ENCODE measurements at regions not wholly inside any gene's neighbourhood (a gene's known extent, or its start where the extent isn't known, plus 50 kb on each side); places are given as distances from the start of the nearest gene placed in this dataset.

GRCh38 chr4:156496797-156497196 lies 474.8 kb downstream of the PDGFC start:
- no peak for DNase-seq (ENCODE audit: low read depth)

GRCh38 chr4:156495836-156496235 lies 475.8 kb downstream of the PDGFC start:
- no peak for DNase-seq (ENCODE audit: low read depth)

GRCh38 chr4:156495091-156495490 lies 476.5 kb downstream of the PDGFC start:
- no peak for DNase-seq (ENCODE audit: low read depth)

GRCh38 chr4:156493858-156494257 lies 477.7 kb downstream of the PDGFC start:
- DNase-seq (ENCODE audit: low read depth): no peak

GRCh38 chr4:156487107-156487506 lies 484.5 kb downstream of the PDGFC start:
- DNase-seq (ENCODE audit: low read depth): no peak

GRCh38 chr4:156481845-156482244 lies 489.8 kb downstream of the PDGFC start:
- no peak for DNase-seq (ENCODE audit: low read depth)

GRCh38 chr4:156477636-156478035 lies 494.0 kb downstream of the PDGFC start:
- DNase-seq (ENCODE audit: low read depth): no peak

- DNase-seq (ENCODE audit: low read depth): no peak
Measured at GRCh38 chr4:156476359-156476758, 495.2 kb downstream of the PDGFC start.

- no peak for DNase-seq (ENCODE audit: low read depth)
Measured at GRCh38 chr4:156475322-156475721, 496.3 kb downstream of the PDGFC start.

GRCh38 chr4:156473151-156473550 lies 498.4 kb downstream of the PDGFC start:
- DNase-seq (ENCODE audit: low read depth): no peak

- no peak for DNase-seq (ENCODE audit: low read depth)
Measured at GRCh38 chr4:156472624-156473023, 499.0 kb downstream of the PDGFC start.

- no peak for DNase-seq (ENCODE audit: low read depth)
Measured at GRCh38 chr4:156459584-156459983, 505.9 kb upstream of the CTSO start.

- no peak for DNase-seq (ENCODE audit: low read depth)
Measured at GRCh38 chr4:156456830-156457229, 503.2 kb upstream of the CTSO start.

GRCh38 chr4:156443488-156443887 lies 489.8 kb upstream of the CTSO start:
- DNase-seq (ENCODE audit: low read depth): no peak

- DNase-seq (ENCODE audit: low read depth): no peak
Measured at GRCh38 chr4:156442912-156443311, 489.2 kb upstream of the CTSO start.

- no peak for DNase-seq (ENCODE audit: low read depth)
Measured at GRCh38 chr4:156439576-156440200, 486.0 kb upstream of the CTSO start.

- no peak for DNase-seq (ENCODE audit: low read depth)
Measured at GRCh38 chr4:156437666-156438065, 484.0 kb upstream of the CTSO start.

- no peak for DNase-seq (ENCODE audit: low read depth)
Measured at GRCh38 chr4:156422576-156422975, 468.9 kb upstream of the CTSO start.

- no peak for DNase-seq (ENCODE audit: low read depth)
Measured at GRCh38 chr4:156420623-156421022, 467.0 kb upstream of the CTSO start.

GRCh38 chr4:156419080-156419685 lies 465.5 kb upstream of the CTSO start:
- DNase-seq (ENCODE audit: low read depth): no peak

- DNase-seq (ENCODE audit: low read depth): no peak
Measured at GRCh38 chr4:156414406-156414805, 460.7 kb upstream of the CTSO start.

- no peak for DNase-seq (ENCODE audit: low read depth)
Measured at GRCh38 chr4:156413239-156414135, 459.8 kb upstream of the CTSO start.

- no peak for DNase-seq (ENCODE audit: low read depth)
Measured at GRCh38 chr4:156411531-156411930, 457.9 kb upstream of the CTSO start.
